Karpas-422 (cell line): ENCODE measurements at regions not wholly inside any gene's neighbourhood (a gene's known extent, or its start where the extent isn't known, plus 50 kb on each side); places are given as distances from the start of the nearest gene placed in this dataset.
A peak's percentile ranks its signal among the peaks of the same experiment; 100 is the strongest.

Experiments
- DNase-seq: peaks from one replicate; pipeline ENCODE4 v3.0.0-alpha.2; 2015
- H2AFZ ChIP-seq: fragments of 200-600 bp; sonication (generic); 2 replicates; pipeline ENCODE4 v1.6.1; 2014; ENCODE audit warnings: antibody characterized with exemption, low read length, mixed read lengths
- H3K27ac ChIP-seq: fragments of 200-600 bp; sonication (generic); 2 replicates; pipeline ENCODE4 v1.5.1; 2014; ENCODE audit warnings: mild to moderate bottlenecking, low read length, moderate library complexity
- H3K27me3 ChIP-seq: fragments of 200-600 bp; sonication (generic); 2 replicates; pipeline ENCODE4 v1.6.1; 2014; ENCODE audit warnings: low read length, mixed read lengths
- H3K36me3 ChIP-seq: fragments of 200-600 bp; sonication (generic); 2 replicates; pipeline ENCODE4 v1.6.1; 2014; ENCODE audit warnings: low read length, mixed read lengths; ENCODE audit not compliant: insufficient read depth
- H3K4me1 ChIP-seq: fragments of 200-600 bp; sonication (generic); 2 replicates; pipeline ENCODE4 v1.6.1; 2014; ENCODE audit warnings: mild to moderate bottlenecking, low read length, mixed read lengths
- H3K4me2 ChIP-seq: fragments of 200-600 bp; sonication (generic); 2 replicates; pipeline ENCODE4 v1.6.1; 2014; ENCODE audit warnings: low read length, low read depth, mild to moderate bottlenecking; ENCODE audit not compliant: poor library complexity, severe bottlenecking
- H3K4me3 ChIP-seq: fragments of 200-600 bp; sonication (generic); 2 replicates; pipeline ENCODE4 v1.5.1; 2014; ENCODE audit warnings: mild to moderate bottlenecking, antibody characterized with exemption, low read length, mixed read lengths
- H3K79me2 ChIP-seq: fragments of 200-600 bp; sonication (generic); 2 replicates; pipeline ENCODE4 v1.6.1; 2014; ENCODE audit warnings: mild to moderate bottlenecking, low read length, mixed read lengths
- H3K9ac ChIP-seq: fragments of 200-600 bp; sonication (generic); 2 replicates; pipeline ENCODE4 v1.6.0; 2014; ENCODE audit warnings: low read length
- H3K9me2 ChIP-seq: fragments of 200-600 bp; sonication (generic), shearing (Covaris generic); replicated peaks from 2 replicates; pipeline ENCODE4 v1.6.0; 2014; ENCODE audit warnings: mild to moderate bottlenecking, low read length, moderate library complexity; ENCODE audit not compliant: insufficient read depth
- H3K9me3 ChIP-seq: fragments of 300-700, 200-600 bp; sonication (generic); 2 replicates; pipeline ENCODE4 v1.6.1; 2014; ENCODE audit warnings: low read length, mixed read lengths
- H4K20me1 ChIP-seq: fragments of 200-600 bp; sonication (generic); 2 replicates; pipeline ENCODE4 v1.6.1; 2014; ENCODE audit warnings: mild to moderate bottlenecking, antibody characterized with exemption, low read length, low read depth; ENCODE audit not compliant: insufficient read depth

- H3K9me2 ChIP-seq, result no peaks in the 10 kb centered on the region
Observed at GRCh38 chr16:55976815-55977214, 101.6 kb upstream of the CES5A start.

GRCh38 chr16:55971447-55971846 lies 96.3 kb upstream of the CES5A start:
- Histone ChIP-seq H3K4me3 (no peak overlapping the region), H3K4me1 (no peaks in the 10 kb centered on the region), H3K79me2 (no peaks in the 10 kb centered on the region), H3K27ac (no peak overlapping the region), H3K9me3 (no peaks in the 10 kb centered on the region), H4K20me1 (no peaks in the 10 kb centered on the region), H3K9me2 (no peaks in the 10 kb centered on the region), H3K36me3 (no peaks in the 10 kb centered on the region), H3K9ac (no peak overlapping the region), H3K4me2 (no peak overlapping the region), H3K27me3 (no peaks in the 10 kb centered on the region), H2AFZ (no peak overlapping the region)
- DNase-seq, result no peak

More at GRCh38 chr16:55976815-55977214, 101.6 kb upstream of the CES5A start:
- Histone ChIP-seq H3K4me1 (no peaks in the 10 kb centered on the region), H3K79me2 (no peaks in the 10 kb centered on the region), H3K36me3 (no peaks in the 10 kb centered on the region), H3K27ac (no peak overlapping the region), H3K9ac (no peak overlapping the region), H3K9me3 (no peaks in the 10 kb centered on the region), H2AFZ (no peak overlapping the region), H3K27me3 (no peaks in the 10 kb centered on the region), H3K4me2 (no peak overlapping the region), H3K4me3 (no peak overlapping the region), H4K20me1 (no peaks in the 10 kb centered on the region)
- no peak for DNase-seq

GRCh38 chr16:55968221-55968620 lies 93.0 kb upstream of the CES5A start:
- no peaks in the 10 kb centered on the region for H4K20me1 ChIP-seq
- H3K9me3 ChIP-seq, result no peaks in the 10 kb centered on the region
- no peaks in the 10 kb centered on the region for H3K36me3 ChIP-seq
- H3K27ac ChIP-seq, result no peak overlapping the region
- no peaks in the 10 kb centered on the region for H3K27me3 ChIP-seq
- H2AFZ ChIP-seq, result no peak overlapping the region
- H3K4me1 ChIP-seq, result no peaks in the 10 kb centered on the region
- no peak overlapping the region for H3K4me2 ChIP-seq
- H3K79me2 ChIP-seq, result no peaks in the 10 kb centered on the region
- H3K9me2 ChIP-seq, result no peaks in the 10 kb centered on the region
- no peak for DNase-seq
- no peak overlapping the region for H3K9ac ChIP-seq
- H3K4me3 ChIP-seq, result no peak overlapping the region

- no peaks in the 10 kb centered on the region for H3K36me3 ChIP-seq
- H3K9me2 ChIP-seq, result no peaks in the 10 kb centered on the region
- no peak overlapping the region for H3K27ac ChIP-seq
- no peak overlapping the region for H3K4me2 ChIP-seq
- no peaks in the 10 kb centered on the region for H3K27me3 ChIP-seq
- no peaks in the 10 kb centered on the region for H3K9me3 ChIP-seq
- H2AFZ ChIP-seq, result no peak overlapping the region
- no peaks in the 10 kb centered on the region for H3K4me1 ChIP-seq
- no peaks in the 10 kb centered on the region for H4K20me1 ChIP-seq
- H3K4me3 ChIP-seq, result no peak overlapping the region
- no peaks in the 10 kb centered on the region for H3K79me2 ChIP-seq
- H3K9ac ChIP-seq, result no peak overlapping the region
- no peak for DNase-seq
Observed at GRCh38 chr16:55964923-55965475, 89.8 kb upstream of the CES5A start.

DNA sequence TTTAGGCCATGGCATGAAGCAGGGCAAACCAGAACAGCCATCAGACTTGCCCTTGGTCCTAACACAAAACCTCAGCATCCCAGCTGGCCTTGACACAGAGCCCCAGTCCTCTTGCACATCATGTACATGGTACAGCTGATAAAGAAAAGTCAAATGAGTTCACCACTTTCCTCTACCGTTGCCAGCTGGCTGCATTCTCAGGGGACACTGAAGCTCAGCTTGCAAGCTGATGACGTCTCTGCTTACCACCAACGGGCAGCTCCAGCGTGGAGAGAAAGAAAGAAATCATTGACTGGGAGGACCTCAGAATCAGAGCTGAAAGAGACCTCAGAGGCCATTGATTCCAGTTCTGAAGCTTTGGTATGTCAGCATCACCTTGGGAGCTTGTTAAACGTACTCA lies 80.7 kb upstream of the CES5A start:
- Histone ChIP-seq H3K27me3 (no peaks in the 10 kb centered on the region), H3K4me3 (no peak overlapping the region), H4K20me1 (no peaks in the 10 kb centered on the region), H3K79me2 (no peaks in the 10 kb centered on the region), H3K27ac (no peak overlapping the region), H3K9me3 (no peaks in the 10 kb centered on the region), H3K9ac (no peak overlapping the region), H3K4me1 (peaks cover 9% of the 10 kb centered on the region), H3K4me2 (no peak overlapping the region), H3K36me3 (no peaks in the 10 kb centered on the region), H2AFZ (no peak overlapping the region), H3K9me2 (no peaks in the 10 kb centered on the region)
- DNase-seq, result peak; percentile 61

DNA sequence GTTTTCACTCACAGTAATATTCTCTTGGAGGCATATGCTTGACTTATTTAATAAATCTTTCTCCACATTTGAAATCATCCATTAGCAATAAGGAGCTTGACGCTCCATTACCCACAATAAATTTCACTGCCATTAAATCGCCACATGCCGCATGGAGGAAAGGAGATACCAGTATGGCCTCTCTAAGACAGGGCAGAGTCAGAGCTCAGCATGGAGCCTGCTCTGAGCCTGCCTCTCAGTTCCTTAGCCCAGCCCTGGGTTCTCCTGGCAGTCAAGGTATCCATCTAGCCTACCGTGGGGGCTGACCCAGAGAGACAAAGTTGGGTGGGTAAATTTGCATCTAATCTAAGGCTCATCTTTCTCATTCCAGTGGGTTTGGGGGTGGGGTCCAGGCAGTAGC lies 80.3 kb upstream of the CES5A start:
- no peak overlapping the region for H3K4me2 ChIP-seq
- no peaks in the 10 kb centered on the region for H3K9me2 ChIP-seq
- no peaks in the 10 kb centered on the region for H3K79me2 ChIP-seq
- no peak overlapping the region for H2AFZ ChIP-seq
- no peaks in the 10 kb centered on the region for H3K27me3 ChIP-seq
- no peak overlapping the region for H3K27ac ChIP-seq
- DNase-seq, result no peak
- no peaks in the 10 kb centered on the region for H3K9me3 ChIP-seq
- peaks cover 9% of the 10 kb centered on the region for H3K4me1 ChIP-seq
- no peak overlapping the region for H3K4me3 ChIP-seq
- H4K20me1 ChIP-seq, result no peaks in the 10 kb centered on the region
- H3K36me3 ChIP-seq, result no peaks in the 10 kb centered on the region
- no peak overlapping the region for H3K9ac ChIP-seq

DNA sequence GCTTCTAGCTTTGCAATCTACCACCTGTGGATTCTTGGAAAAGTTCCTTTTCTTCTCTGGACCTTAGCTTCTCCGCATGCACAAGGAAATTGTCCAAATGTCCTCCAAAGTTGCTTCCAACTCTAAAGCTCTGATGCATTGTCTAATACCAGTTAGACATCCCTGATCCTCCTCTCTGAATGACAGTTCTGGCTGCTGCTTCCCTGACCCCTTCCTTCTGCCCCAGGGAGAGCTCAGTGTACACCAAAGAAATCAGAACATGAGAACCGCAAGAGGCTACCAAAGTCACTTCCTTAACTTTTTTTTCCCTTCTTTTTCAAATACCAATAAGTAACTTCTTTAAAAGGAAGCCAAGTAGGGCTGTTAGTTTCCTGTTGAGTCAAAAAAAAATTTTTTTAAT lies 79.7 kb upstream of the CES5A start:
- Histone ChIP-seq H3K4me1 (peaks cover 9% of the 10 kb centered on the region), H2AFZ (no peak overlapping the region), H3K4me3 (no peak overlapping the region), H4K20me1 (no peaks in the 10 kb centered on the region), H3K4me2 (no peak overlapping the region), H3K9me3 (no peaks in the 10 kb centered on the region), H3K9me2 (no peaks in the 10 kb centered on the region), H3K79me2 (no peaks in the 10 kb centered on the region), H3K9ac (no peak overlapping the region), H3K27me3 (no peaks in the 10 kb centered on the region), H3K36me3 (no peaks in the 10 kb centered on the region), H3K27ac (no peak overlapping the region)
- no peak for DNase-seq

DNA sequence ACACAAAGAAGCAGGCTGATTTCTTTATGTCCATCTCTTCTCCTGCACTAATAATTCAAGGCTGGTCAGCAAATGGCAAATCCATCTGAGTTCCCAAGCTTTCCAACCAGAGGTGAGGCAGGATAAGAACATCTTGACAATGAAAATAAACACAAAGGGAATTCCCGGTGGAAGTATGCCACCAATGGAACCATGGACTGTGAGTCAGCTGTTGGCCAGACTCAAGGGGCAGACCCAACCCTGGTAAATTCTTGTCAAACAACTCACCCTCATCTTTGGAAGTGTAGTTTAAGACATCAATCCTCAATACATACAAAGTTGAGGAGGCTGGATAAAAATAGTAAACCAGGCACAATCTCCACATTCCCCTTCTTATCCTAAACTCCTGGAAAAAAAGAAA lies 74.3 kb upstream of the CES5A start:
- no peak overlapping the region for H2AFZ ChIP-seq
- H3K36me3 ChIP-seq, result no peaks in the 10 kb centered on the region
- no peak overlapping the region for H3K27ac ChIP-seq

DNA sequence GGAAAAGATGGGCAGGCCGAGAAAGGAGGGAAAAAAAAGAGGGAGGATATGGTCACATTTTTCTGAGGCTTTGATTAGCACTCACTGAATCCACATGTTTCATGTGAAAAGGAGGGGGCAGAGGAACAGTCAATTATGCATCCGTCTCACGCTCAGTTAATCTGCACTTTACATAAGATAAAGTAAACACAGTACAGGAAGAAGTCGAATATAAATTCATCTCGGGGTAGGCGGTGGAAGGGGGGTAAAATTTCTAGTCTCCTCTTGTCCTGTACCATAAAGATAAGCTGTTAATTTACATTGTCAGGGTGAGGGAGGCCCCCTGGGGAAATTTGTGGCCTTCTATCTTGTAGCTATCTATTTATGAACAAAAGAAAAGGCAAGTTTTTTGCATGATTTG lies 73.1 kb upstream of the CES5A start:
- Histone ChIP-seq H3K9me3 (no peaks in the 10 kb centered on the region), H3K4me2 (no peak overlapping the region), H4K20me1 (no peaks in the 10 kb centered on the region), H3K9ac (no peak overlapping the region), H3K27ac (no peak overlapping the region), H3K79me2 (no peaks in the 10 kb centered on the region), H3K36me3 (no peaks in the 10 kb centered on the region), H3K27me3 (no peaks in the 10 kb centered on the region), H2AFZ (no peak overlapping the region), H3K4me3 (no peak overlapping the region), H3K4me1 (peaks cover 18% of the 10 kb centered on the region), H3K9me2 (no peaks in the 10 kb centered on the region)
- DNase-seq, result no peak

More for the DNA sequence above, 74.3 kb upstream of the CES5A start:
- Histone ChIP-seq H3K79me2 (no peaks in the 10 kb centered on the region), H3K4me1 (peaks cover 9% of the 10 kb centered on the region), H4K20me1 (no peaks in the 10 kb centered on the region), H3K27me3 (no peaks in the 10 kb centered on the region), H3K9me3 (no peaks in the 10 kb centered on the region), H3K9me2 (no peaks in the 10 kb centered on the region), H3K4me2 (no peak overlapping the region), H3K9ac (no peak overlapping the region), H3K4me3 (no peak overlapping the region)
- DNase-seq, result no peak
